Testis (tissue), 2 donors: ENCODE measurements at regions not wholly inside any gene's neighbourhood (a gene's known extent, or its start where the extent isn't known, plus 50 kb on each side); places are given as distances from the start of the nearest gene placed in this dataset.

Source experiments
- POLR2A ChIP-seq: fragments of 450-650 bp; IDR thresholded peaks from one replicate; pipeline ENCODE4 v1.6.1; 2017; ENCODE audit warnings: antibody characterized with exemption, mild to moderate bottlenecking, moderate library complexity
- TF ChIP-seq, protein P1 (sequence below), 3 experiments: fragments of 450-650 bp in 2 of 3; fragments of 200-600 bp in 1 of 3; sonication (generic) in 1 of 3; IDR thresholded peaks; one replicate each; pipeline ENCODE4 v1.5.1; 2016 to 2019; ENCODE audit warnings: antibody characterized with exemption in 3 of 3, mild to moderate bottlenecking in 2 of 3, moderate library complexity in 1 of 3

DNA sequence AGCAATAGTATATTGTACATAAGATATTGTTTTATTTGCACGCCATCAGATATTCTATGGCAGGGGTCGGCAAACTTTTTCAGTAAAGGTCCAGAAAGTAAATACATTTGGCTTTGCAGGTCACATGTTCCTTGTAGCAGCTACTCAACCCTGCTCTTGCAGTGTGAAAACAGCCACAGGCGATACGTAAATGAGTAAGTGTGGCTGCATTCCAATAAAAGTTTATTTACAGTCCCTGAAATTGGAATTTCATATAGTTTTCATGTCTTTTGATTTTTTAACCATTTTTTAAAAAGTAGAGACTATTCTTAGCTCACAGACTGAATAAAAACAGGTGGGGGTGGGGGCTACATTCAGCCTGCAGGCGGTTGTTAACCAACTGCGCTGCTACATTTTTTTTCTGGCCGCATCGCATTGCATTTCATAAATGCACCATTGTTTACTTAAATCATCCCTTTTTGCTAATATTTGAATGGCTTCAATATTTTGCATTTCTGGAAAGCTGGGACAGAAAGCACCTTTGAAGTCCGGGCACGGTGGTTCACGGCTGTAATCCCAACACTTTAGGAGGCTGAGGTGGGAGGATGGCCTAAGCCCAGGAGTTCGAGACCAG lies 50.5 kb upstream of the HAPSTR1 start:
- TF ChIP-seq, protein P1, sequence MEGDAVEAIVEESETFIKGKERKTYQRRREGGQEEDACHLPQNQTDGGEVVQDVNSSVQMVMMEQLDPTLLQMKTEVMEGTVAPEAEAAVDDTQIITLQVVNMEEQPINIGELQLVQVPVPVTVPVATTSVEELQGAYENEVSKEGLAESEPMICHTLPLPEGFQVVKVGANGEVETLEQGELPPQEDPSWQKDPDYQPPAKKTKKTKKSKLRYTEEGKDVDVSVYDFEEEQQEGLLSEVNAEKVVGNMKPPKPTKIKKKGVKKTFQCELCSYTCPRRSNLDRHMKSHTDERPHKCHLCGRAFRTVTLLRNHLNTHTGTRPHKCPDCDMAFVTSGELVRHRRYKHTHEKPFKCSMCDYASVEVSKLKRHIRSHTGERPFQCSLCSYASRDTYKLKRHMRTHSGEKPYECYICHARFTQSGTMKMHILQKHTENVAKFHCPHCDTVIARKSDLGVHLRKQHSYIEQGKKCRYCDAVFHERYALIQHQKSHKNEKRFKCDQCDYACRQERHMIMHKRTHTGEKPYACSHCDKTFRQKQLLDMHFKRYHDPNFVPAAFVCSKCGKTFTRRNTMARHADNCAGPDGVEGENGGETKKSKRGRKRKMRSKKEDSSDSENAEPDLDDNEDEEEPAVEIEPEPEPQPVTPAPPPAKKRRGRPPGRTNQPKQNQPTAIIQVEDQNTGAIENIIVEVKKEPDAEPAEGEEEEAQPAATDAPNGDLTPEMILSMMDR (IDR thresholded peaks at IDR 0.05): no peak
- no peak for TF ChIP-seq POLR2A
